ENCODE measurements at regions not wholly inside any gene's neighbourhood (a gene's known extent, or its start where the extent isn't known, plus 50 kb on each side); places are given as distances from the start of the nearest gene placed in this dataset.

DNA sequence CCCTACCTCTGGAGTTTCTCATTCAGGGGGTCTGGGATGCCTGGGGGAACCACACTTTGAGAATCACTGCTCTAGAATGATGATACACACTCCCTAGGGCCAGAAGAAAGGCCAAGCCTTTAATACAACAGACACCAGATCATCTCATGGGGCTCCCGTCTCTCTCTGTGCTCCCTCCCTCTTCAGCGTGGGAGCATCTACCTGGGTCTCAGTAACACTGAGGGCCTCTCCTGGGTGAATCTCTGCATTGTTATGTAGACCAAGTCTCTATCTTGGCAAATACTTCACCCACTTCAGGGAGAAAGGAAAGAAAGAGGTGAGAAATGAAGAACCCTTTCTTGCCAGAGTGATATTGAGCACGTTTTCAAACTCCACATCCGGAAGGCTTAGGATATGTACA lies 65.4 kb upstream of the KCNK12 start (continued):
- TF ChIP-seq SIN3A (conservative IDR thresholded peaks at IDR 0.05 in 1 of 2, IDR thresholded peaks at IDR 0.05 in 1 of 2; ENCODE audit: low read depth in 1 of 2, low read length in 2 of 2) (no peak), GABPA (IDR thresholded peaks at IDR 0.05; ENCODE audit: borderline replicate concordance, insufficient read depth, low read length) (no peak)

Measured in H1 (cell line).